Mesothelial cell of epicardium (in vitro differentiated cells): ENCODE measurements at regions not wholly inside any gene's neighbourhood (a gene's known extent, or its start where the extent isn't known, plus 50 kb on each side); places are given as distances from the start of the nearest gene placed in this dataset.

Experiments used
- DNase-seq, 2 experiments: peaks; one replicate each; pipeline ENCODE4 v3.0.0; 2021; ENCODE audit warnings: low spot score in 2 of 2; ENCODE audit not compliant: unreplicated experiment in 2 of 2
- H3K27ac Mint-ChIP-seq: 2 replicates; pipeline ENCODE4 v1.8.0; 2021; ENCODE audit warnings: mixed read lengths
- H3K27me3 Mint-ChIP-seq: 2 replicates; pipeline ENCODE4 v1.8.0; 2021; ENCODE audit warnings: low read depth, mixed read lengths
- H3K36me3 Mint-ChIP-seq: 2 replicates; pipeline ENCODE4 v1.8.0; 2021; ENCODE audit warnings: mixed read lengths
- H3K4me1 Mint-ChIP-seq: 2 replicates; pipeline ENCODE4 v1.8.0; 2021; ENCODE audit warnings: mixed read lengths
- H3K4me3 Mint-ChIP-seq: 2 replicates; pipeline ENCODE4 v1.8.0; 2021; ENCODE audit warnings: mild to moderate bottlenecking, moderate library complexity, mixed read lengths
- H3K9me3 Mint-ChIP-seq: 2 replicates; pipeline ENCODE4 v1.8.0; 2021; ENCODE audit warnings: mixed read lengths
- TF ChIP-seq, protein P1 (sequence below): fragments of 200-600 bp; sonication (generic); IDR thresholded peaks from one replicate; pipeline ENCODE4 v1.5.0; 2021; ENCODE audit warnings: antibody characterized with exemption; ENCODE audit not compliant: unreplicated experiment

DNA sequence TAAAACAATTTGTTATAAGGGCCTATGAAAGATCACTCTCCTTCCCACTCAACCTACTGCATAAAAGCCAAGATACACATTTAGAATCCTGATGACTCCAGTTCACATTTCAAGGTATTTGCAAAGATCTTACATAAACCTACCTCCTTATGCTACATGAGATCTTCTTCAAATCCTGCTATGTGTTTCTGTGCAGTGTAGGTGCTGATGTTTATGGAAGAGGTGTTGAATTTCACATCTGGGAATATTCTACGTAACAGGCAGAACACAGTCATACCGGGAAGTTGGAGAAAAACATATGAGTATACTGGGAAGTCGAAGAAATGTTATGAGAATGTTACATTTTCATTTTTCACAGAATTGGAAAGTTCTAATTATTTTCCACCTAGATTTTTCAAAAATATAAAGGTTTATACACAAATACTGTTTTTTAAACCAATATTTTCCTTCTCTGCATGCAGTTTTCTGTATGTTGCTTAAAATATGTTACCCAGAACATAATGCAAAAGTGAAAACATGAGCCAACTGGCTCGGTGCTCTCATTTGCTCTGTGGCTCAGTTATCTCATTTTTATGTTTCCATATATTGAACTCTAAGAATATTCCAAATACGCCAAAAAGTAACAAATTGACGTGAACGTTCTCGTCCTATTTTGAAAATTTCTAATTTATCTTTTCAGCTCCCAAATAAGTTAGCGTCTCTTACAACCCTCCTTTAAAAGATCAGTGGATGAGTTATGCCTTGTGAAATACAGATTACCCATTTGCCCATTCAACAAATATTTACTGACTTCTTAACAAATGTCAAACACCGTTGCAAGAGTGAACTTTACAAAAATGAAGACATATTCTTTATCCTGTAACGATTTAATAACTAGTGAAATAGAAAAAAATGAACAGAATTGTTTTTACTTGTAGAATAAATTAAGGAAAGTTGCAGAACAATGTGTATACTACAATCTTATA lies 899.3 kb downstream of the STIM2 start:
- TF ChIP-seq, protein P1, sequence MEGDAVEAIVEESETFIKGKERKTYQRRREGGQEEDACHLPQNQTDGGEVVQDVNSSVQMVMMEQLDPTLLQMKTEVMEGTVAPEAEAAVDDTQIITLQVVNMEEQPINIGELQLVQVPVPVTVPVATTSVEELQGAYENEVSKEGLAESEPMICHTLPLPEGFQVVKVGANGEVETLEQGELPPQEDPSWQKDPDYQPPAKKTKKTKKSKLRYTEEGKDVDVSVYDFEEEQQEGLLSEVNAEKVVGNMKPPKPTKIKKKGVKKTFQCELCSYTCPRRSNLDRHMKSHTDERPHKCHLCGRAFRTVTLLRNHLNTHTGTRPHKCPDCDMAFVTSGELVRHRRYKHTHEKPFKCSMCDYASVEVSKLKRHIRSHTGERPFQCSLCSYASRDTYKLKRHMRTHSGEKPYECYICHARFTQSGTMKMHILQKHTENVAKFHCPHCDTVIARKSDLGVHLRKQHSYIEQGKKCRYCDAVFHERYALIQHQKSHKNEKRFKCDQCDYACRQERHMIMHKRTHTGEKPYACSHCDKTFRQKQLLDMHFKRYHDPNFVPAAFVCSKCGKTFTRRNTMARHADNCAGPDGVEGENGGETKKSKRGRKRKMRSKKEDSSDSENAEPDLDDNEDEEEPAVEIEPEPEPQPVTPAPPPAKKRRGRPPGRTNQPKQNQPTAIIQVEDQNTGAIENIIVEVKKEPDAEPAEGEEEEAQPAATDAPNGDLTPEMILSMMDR, result no peak
- Mint-ChIP-seq H3K4me3 (no peak overlapping the region), H3K27me3 (peaks cover 12% of the 10 kb centered on the region), H3K27ac (no peak overlapping the region), H3K9me3 (no peaks in the 10 kb centered on the region), H3K36me3 (no peaks in the 10 kb centered on the region), H3K4me1 (peaks cover 5% of the 10 kb centered on the region)
- no peak for DNase-seq

- TF ChIP-seq, protein P1, result no peak
These were observed 903.3 kb downstream of the STIM2 start for GRCh38 chr4:27763830-27764525.

GRCh38 chr4:27764526-27764837 lies 903.8 kb downstream of the STIM2 start:
- Mint-ChIP-seq H3K9me3 (no peaks in the 10 kb centered on the region), H3K36me3 (no peaks in the 10 kb centered on the region)

More at GRCh38 chr4:27763830-27764525, 903.3 kb downstream of the STIM2 start:
- DNase-seq, result no peak
- no peak overlapping the region for H3K4me3 Mint-ChIP-seq
- no peaks in the 10 kb centered on the region for H3K9me3 Mint-ChIP-seq
- no peak overlapping the region for H3K27ac Mint-ChIP-seq
- H3K4me1 Mint-ChIP-seq, result peaks cover 5% of the 10 kb centered on the region
- H3K27me3 Mint-ChIP-seq, result peaks cover 6% of the 10 kb centered on the region
- no peaks in the 10 kb centered on the region for H3K36me3 Mint-ChIP-seq

DNA sequence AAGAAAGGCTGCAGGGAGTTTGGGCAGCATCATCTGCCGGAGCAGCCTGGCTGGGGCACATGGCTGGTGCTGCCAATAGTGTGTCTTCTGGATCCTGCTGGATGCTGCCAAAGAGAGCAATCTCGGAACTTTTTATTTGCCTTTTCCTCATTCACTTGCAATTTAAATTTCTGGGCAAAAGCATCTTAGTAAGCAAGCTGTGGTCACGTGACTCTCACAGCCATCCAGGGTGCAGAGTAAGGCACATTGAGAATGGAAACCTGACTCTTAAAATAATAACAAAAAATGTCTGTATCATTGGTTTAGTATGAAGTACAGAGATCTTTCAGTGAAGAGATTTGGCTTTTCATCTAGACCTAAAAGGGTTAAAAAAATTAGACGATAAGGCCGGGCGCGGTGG lies 910.3 kb downstream of the STIM2 start:
- Mint-ChIP-seq H3K27ac (no peak overlapping the region), H3K9me3 (no peaks in the 10 kb centered on the region), H3K4me1 (no peaks in the 10 kb centered on the region), H3K27me3 (no peaks in the 10 kb centered on the region), H3K4me3 (no peak overlapping the region), H3K36me3 (no peaks in the 10 kb centered on the region)
- DNase-seq, result no peak
- TF ChIP-seq, protein P1, result no peak

More at GRCh38 chr4:27764526-27764837, 903.8 kb downstream of the STIM2 start:
- H3K27ac Mint-ChIP-seq, result no peak overlapping the region
- peaks cover 5% of the 10 kb centered on the region for H3K4me1 Mint-ChIP-seq
- H3K4me3 Mint-ChIP-seq, result no peak overlapping the region
- DNase-seq, result no peak
- peaks cover 6% of the 10 kb centered on the region for H3K27me3 Mint-ChIP-seq
- TF ChIP-seq, protein P1, result no peak

DNA sequence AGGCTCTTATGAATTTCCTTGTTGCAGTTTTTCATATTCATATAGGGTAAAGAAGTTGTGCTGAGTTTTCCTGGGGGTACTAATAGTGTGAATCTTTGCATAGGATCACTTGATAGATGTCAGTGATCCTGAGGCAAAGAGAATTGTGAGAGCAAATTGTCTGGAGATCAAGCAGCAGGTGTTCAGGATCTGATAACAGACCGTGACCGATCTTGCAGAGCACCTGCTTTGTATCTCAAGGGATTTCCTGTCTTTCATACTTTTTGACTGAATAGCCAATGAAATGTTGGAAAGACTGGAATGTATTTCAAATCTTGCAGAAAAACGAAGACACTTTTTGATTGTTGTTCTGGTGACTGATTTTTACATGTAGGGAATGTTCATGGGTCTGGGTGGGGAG lies 914.5 kb downstream of the STIM2 start:
- DNase-seq, result no peak
- H3K27ac Mint-ChIP-seq, result no peak overlapping the region
- TF ChIP-seq, protein P1, result no peak
- peaks cover 19% of the 10 kb centered on the region for H3K9me3 Mint-ChIP-seq
- H3K27me3 Mint-ChIP-seq, result no peaks in the 10 kb centered on the region
- H3K36me3 Mint-ChIP-seq, result no peaks in the 10 kb centered on the region
- H3K4me1 Mint-ChIP-seq, result no peaks in the 10 kb centered on the region
- H3K4me3 Mint-ChIP-seq, result no peak overlapping the region
